GM20000 (cell line): ENCODE measurements at regions not wholly inside any gene's neighbourhood (a gene's known extent, or its start where the extent isn't known, plus 50 kb on each side); places are given as distances from the start of the nearest gene placed in this dataset.

Source experiments
- DNase-seq: peaks from one replicate; pipeline ENCODE4 v3.0.0; 2012; ENCODE audit warnings: low spot score
- TF ChIP-seq, protein P1 (sequence below): IDR thresholded peaks from 2 replicates; pipeline ENCODE4 v1.5.1; 2012; ENCODE audit warnings: mild to moderate bottlenecking, control low read depth; ENCODE audit errors: extremely low read depth, missing control alignments

GRCh38 chr2:122532072-122532344 lies 776.6 kb downstream of the TSN start:
- TF ChIP-seq, protein P1, sequence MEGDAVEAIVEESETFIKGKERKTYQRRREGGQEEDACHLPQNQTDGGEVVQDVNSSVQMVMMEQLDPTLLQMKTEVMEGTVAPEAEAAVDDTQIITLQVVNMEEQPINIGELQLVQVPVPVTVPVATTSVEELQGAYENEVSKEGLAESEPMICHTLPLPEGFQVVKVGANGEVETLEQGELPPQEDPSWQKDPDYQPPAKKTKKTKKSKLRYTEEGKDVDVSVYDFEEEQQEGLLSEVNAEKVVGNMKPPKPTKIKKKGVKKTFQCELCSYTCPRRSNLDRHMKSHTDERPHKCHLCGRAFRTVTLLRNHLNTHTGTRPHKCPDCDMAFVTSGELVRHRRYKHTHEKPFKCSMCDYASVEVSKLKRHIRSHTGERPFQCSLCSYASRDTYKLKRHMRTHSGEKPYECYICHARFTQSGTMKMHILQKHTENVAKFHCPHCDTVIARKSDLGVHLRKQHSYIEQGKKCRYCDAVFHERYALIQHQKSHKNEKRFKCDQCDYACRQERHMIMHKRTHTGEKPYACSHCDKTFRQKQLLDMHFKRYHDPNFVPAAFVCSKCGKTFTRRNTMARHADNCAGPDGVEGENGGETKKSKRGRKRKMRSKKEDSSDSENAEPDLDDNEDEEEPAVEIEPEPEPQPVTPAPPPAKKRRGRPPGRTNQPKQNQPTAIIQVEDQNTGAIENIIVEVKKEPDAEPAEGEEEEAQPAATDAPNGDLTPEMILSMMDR: no peak
- no peak for DNase-seq

GRCh38 chr2:122532481-122532880 lies 777.0 kb downstream of the TSN start:
- TF ChIP-seq, protein P1: no peak
- no peak for DNase-seq

GRCh38 chr2:122535960-122536505 lies 780.6 kb downstream of the TSN start:
- TF ChIP-seq, protein P1: no peak
- no peak for DNase-seq

- no peak for DNase-seq
- TF ChIP-seq, protein P1: no peak
These were observed 783.9 kb downstream of the TSN start for GRCh38 chr2:122539311-122539710.

DNA sequence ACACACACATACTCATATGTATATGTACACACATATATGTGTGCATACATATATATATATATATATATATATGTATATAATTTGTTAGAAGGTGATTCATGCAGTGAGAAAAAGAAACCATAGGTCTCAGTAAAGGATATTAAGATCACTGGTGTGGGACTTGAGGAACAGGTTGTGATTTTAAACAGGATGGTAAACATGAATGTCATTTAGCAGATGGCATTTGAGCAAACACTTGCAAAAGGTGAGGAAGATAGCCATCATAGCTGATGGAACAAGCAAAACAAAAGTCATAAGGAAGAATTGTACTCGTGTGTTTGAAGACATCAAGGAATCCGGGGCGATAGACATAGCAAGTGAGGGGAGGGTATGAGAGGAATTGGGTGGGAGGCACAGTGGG lies 784.5 kb downstream of the TSN start:
- DNase-seq: no peak
- TF ChIP-seq, protein P1: no peak

DNA sequence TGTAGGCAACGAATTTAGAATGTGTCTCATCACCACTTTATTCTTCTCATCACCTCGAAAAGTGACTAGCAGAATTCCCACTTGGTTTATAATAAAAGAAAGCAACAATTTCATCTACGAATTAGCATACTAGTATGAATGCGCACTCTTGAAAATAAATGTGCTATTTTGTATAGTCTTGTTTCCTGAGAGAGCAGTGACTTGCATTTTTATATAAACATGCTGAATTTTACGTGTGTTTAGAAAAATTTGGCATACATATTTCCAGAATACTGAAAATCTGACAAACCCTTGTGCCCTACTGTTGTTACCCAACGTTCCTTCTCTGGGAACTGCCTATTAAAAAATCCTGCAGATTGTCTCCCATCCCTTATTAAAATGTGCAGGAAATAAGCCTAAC lies 786.8 kb downstream of the TSN start:
- DNase-seq: no peak
- TF ChIP-seq, protein P1: no peak

- no peak for DNase-seq
- TF ChIP-seq, protein P1: no peak
These were observed 787.2 kb downstream of the TSN start for GRCh38 chr2:122542646-122543045.
